K562 (cell line): ENCODE measurements at regions not wholly inside any gene's neighbourhood (a gene's known extent, or its start where the extent isn't known, plus 50 kb on each side); places are given as distances from the start of the nearest gene placed in this dataset.

Source experiments
- BRD9 ChIP-seq: fragments of 450-650 bp; IDR thresholded peaks from 2 replicates; pipeline ENCODE4 v1.6.1; 2018; ENCODE audit warnings: low read depth; ENCODE audit not compliant: partially characterized antibody
- MTA3 ChIP-seq: fragments of 450-650 bp; formaldehyde crosslinking; IDR thresholded peaks from 2 replicates; pipeline ENCODE4 v1.6.1; 2017; ENCODE audit warnings: mild to moderate bottlenecking, borderline replicate concordance
- TAF7 ChIP-seq: fragments of 450-650 bp; IDR thresholded peaks from 2 replicates; pipeline ENCODE4 v1.6.1; 2016; ENCODE audit warnings: missing genetic modification characterization, missing compliant biosample characterization
- TRIM28 ChIP-seq: fragments of 450-650 bp; IDR thresholded peaks from 2 replicates; pipeline ENCODE4 v1.6.1; 2017
- TF ChIP-seq, protein P1 (sequence below): fragments of 250-450 bp; sonication (Bioruptor Pico); IDR thresholded peaks from 2 replicates; pipeline ENCODE4 v1.8.0; 2022; ENCODE audit warnings: inconsistent platforms
- TF ChIP-seq, protein P2 (sequence below): sonication (generic); formaldehyde crosslinking; IDR thresholded peaks from 2 replicates; pipeline ENCODE4 v1.8.1; 2022; ENCODE audit warnings: missing genetic modification reagents

DNA sequence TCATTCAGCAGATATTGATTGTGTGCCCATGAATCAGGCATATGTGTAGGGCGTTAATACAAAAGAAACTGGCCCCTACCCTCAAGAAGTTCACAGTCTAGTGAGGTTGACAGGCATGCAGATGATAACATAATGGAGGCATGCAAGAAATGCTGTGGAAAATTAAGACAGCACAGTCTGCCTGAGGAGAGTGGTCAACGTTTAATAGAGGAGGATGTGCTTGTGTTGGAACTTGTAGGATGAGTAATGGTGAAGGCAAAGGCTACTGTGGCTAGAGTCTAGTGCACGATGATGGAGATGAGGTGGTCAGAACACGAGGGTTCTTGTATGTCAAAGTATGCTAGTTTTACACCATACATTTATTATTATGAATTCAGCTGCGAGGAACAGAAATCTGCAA, 295.7 kb downstream of the SOX2 start:
- TF ChIP-seq TAF7 (no peak), BRD9 (no peak), TRIM28 (no peak), MTA3 (no peak)
- TF ChIP-seq, protein P1, sequence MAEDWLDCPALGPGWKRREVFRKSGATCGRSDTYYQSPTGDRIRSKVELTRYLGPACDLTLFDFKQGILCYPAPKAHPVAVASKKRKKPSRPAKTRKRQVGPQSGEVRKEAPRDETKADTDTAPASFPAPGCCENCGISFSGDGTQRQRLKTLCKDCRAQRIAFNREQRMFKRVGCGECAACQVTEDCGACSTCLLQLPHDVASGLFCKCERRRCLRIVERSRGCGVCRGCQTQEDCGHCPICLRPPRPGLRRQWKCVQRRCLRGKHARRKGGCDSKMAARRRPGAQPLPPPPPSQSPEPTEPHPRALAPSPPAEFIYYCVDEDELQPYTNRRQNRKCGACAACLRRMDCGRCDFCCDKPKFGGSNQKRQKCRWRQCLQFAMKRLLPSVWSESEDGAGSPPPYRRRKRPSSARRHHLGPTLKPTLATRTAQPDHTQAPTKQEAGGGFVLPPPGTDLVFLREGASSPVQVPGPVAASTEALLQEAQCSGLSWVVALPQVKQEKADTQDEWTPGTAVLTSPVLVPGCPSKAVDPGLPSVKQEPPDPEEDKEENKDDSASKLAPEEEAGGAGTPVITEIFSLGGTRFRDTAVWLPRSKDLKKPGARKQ (CRISPR knock-in tag) = no peak
- TF ChIP-seq, protein P2, sequence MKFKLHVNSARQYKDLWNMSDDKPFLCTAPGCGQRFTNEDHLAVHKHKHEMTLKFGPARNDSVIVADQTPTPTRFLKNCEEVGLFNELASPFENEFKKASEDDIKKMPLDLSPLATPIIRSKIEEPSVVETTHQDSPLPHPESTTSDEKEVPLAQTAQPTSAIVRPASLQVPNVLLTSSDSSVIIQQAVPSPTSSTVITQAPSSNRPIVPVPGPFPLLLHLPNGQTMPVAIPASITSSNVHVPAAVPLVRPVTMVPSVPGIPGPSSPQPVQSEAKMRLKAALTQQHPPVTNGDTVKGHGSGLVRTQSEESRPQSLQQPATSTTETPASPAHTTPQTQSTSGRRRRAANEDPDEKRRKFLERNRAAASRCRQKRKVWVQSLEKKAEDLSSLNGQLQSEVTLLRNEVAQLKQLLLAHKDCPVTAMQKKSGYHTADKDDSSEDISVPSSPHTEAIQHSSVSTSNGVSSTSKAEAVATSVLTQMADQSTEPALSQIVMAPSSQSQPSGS (CRISPR knock-in tag) = no peak
